GM19455 (cell line): ENCODE measurements at regions not wholly inside any gene's neighbourhood (a gene's known extent, or its start where the extent isn't known, plus 50 kb on each side); places are given as distances from the start of the nearest gene placed in this dataset.
A peak's percentile ranks its signal among the peaks of the same experiment; 100 is the strongest.
"Not testable (repeated sequence)": the region's sequence is repeated elsewhere in the genome, so short reads cannot be mapped to it uniquely, and the experiment has no call there.

Experiments used
- ATAC-seq: cut with Tn5 transposase; IDR thresholded peaks from one replicate; pipeline ENCODE4 v1.9.1; 2021; ENCODE audit not compliant: unreplicated experiment

DNA sequence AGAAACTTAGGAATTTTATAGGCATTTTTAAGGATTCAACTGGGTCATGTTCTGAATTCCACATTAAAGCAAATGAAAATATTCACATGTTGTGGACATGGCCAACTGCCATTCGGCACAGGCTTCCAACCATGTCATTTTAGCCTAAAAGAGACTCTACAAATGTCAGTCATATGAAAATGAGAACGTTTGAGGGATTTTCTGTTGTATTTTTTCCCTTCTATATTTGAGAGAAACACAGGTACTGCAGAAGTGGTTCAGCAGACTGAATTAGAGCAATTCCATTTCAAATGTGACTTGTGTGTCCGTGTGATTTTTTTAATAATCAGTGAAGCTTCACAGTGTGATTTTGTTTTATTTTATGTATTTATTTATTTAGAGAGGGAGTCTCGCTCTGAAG lies 124.3 kb downstream of the TP53TG3F start:
- ATAC-seq, result not testable (repeated sequence)

DNA sequence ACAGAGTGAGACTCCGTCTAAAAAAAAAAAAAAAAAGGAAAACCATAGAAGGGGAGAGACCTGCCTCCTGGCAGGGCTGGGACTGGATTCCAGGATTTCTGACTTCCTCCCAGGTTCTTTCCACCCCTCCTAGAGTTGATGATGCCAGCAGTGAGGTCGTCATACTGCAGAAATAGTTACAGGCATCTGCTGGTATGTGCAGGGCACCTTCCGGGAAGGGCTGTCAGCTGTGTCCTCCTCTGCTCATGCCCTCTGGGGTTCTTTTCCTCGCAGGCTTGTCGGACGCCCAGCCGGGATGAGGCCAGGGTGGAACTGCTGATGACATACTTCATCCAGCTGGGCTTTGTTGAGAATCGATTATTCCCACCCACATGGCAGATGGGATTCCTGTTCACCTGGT lies 129.2 kb downstream of the TP53TG3F start:
- ATAC-seq, result not testable (repeated sequence)

DNA sequence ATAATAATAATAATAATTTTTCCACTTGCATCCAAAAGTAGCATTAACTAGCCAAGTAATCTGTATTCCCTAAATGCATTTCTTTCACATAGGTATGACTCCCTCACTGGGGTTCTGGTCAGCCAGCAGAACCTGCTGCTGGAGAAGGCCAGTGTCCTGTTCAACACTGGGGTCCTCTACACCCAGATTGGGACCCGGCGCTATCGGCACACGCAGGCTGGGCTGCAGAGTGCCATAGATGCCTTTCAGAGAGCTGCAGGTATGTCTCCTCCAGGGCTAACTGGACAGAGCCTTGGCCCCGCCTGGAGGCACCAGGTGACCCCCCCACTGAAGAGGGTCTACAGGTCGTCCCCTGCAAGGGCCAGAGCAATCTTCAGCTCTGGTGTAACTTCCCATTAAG lies 133.9 kb downstream of the TP53TG3F start:
- ATAC-seq, result not testable (repeated sequence)

DNA sequence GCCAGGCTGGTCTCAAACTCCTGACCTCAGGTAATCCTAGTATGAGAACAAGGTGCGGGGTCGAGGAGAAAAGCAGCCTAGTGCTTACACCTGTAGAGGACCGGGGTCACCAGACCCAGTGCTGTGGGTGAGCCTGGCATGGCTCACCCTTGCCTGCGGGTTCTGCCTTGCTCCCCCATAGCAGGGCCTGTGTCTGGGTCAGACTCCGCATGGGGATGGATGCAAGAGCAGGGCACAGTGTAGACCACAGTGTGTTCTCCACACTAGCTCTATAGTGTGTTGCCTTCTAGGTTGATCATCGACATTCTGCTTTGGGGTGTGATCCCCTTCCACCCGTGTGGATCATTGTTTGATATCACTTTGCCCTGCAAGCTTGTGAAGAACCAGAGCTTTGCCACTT lies 135.7 kb downstream of the TP53TG3F start:
- not testable (repeated sequence) for ATAC-seq

DNA sequence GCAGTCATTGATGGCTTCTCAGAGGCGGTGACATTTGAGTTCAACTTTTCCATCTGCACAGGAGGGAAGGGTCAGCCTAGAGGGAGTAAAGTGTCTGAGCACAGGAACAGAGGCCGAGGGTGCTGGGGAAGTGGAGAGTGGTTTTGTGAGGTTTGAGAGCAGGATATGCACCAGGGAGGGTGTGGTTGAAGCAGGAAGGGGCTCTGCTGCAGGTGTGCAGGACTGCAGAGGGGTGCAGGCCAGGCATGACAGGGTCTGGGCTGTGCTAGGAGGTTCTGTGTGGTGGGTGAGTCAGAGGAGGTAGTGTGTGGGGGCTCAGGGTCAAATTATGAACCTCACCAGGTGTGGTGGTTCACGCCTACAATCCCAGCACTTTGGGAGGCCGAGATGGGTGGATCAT lies 141.6 kb downstream of the TP53TG3F start:
- peak; percentile 84 for ATAC-seq

DNA sequence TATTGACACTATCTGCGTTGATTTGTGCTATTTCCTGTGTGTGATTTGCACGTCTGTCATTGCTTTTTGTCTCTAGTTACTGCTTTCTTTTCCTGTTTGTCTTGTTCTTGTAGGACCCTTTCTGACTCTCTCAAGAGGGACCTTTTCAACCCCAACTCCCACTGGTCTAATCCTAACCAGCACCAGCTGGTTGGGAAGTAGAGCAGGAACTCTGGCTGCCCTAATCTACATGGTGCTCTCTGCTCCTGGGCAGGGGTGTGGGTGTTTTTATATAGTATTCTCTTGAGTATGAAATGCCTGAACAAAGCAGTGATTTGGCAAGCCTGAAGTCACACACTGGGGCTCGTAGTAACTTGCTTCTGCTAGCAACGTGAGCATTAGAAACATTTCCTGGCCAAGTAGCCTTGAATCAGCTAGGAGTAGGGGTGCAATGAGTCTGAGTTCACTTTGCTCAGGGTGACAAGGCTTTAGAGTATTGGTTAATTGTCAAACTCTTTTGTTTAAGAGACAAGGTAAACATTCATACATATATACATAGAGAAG lies 164.2 kb downstream of the TP53TG3F start:
- not testable (repeated sequence) for ATAC-seq

DNA sequence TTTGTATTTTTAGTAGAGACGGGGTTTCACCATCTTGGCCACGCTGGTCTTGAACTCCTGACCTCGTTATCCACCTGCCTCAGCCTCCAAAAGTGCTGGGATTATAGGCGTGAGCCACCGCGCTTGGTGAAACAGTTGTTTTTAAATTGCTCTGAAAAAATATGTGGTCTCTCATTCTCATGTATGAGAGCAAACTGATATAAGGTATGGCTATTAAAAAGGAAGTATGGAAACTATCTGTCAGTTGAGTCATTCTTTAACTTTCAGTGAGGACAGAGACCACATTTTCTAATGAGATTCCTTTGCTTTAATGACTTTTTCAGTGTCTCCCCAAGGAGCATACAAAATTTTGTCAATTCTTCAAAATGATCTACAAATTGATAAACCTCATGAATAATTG lies 169.5 kb downstream of the TP53TG3F start:
- not testable (repeated sequence) for ATAC-seq

DNA sequence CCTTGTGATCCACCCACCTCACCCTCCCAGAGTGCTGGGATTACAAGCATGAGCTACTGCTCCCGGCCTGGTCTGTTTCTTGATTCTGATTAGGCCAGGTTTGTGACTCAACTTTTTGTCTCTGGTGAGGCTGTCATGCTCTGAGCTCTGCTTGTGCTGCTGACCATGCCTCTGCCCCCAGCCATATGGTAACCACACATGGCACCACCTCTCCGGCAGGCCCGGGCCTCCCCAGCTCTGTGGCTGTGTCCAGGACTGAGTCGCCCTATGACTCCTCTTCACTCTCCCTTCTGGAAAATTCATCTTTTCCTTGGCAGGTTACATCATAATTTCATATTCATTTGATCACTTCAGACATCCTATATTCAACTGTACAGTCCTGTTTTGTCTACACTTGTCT lies 172.3 kb downstream of the TP53TG3F start:
- ATAC-seq, result not testable (repeated sequence)

DNA sequence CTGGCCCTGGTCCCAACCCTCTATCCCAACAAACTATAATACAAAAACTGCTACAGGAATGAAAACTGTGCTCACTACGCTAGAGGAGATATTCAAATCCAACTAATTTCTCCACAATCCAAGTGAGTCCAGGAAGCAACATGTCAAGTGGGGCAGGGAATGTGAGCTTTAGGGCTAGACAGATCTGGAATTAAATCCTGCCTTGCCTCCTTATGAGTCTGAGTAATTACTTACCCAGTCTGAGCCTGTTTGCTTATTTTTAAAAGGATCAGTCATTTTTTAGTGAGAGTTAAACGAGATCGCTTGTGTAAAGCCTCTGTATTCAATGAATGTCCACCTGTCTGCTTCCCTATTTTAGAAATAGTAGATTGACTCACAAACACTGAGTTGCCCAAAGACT lies 174.6 kb downstream of the TP53TG3F start:
- ATAC-seq, result not testable (repeated sequence)

DNA sequence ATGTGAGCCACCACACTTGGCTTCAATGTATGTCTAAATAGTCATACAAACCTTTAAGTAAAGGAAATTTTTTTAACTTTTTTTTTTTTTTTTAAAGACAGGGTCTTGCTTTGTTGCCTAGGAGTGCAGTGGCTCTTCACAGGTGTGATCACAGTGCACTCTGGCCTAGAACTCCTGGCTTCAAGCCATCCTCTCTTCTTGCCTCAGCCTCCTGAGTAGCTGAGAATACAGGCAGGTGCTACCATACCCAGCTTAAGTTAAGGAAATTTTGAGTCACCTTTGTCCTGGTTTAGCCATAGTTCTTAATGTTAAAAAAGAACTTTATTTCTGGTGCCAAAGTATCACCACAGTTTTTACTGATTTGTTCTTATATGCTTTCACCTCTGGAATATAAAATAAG lies 177.3 kb downstream of the TP53TG3F start:
- ATAC-seq, result not testable (repeated sequence)

DNA sequence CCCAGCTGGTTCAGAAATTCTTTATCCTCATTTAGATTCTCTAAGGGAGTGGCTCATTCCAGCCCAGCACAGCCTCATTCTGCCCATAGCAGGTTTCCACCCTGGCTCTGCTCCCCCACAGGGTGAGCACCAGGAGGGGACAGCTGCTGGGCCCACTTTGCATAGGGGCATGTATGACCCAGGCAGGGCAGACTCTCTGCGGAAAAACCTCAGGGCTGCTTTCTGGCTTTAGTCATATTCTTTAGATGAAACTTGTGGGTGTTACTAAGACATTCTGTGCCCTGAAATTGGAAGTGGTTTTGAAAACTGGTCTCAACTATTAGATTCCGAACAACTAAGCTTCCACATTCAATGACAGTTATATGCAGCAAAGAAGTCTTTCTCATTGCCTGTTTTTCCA lies 183.9 kb downstream of the TP53TG3F start:
- ATAC-seq, result peak; percentile 84

DNA sequence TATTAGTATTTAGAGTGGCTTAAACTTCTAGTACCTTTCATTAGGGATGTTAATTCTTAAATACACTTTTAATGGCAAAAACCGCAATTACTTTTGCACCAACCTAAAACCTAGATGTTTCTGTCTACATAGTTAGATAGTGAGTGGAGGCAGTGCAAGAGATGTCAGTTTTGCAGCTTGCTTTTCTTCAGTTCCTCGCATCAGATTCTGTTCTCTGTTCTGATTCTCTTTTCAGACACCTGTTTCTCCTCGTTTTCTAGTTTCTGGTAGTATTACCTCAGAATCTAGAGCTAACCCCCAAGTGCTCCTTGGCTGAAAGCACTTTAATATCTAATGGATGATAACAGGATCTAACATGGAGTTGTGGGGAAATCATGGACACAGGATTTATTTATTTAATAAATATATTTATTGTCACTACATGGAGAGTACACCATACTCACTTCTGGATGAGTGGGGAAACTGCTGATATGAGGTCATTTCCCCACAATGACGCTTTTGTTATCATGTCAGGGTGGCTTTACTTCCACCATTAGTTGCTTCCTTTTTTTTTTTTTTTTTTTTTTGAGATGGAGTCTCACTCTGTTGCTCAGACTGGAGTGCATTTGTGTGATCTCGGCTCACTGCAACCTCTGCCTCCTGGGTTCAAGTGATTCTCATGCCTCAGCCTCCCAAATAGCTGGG lies 184.4 kb downstream of the TP53TG3F start:
- ATAC-seq, result peak; percentile 78

DNA sequence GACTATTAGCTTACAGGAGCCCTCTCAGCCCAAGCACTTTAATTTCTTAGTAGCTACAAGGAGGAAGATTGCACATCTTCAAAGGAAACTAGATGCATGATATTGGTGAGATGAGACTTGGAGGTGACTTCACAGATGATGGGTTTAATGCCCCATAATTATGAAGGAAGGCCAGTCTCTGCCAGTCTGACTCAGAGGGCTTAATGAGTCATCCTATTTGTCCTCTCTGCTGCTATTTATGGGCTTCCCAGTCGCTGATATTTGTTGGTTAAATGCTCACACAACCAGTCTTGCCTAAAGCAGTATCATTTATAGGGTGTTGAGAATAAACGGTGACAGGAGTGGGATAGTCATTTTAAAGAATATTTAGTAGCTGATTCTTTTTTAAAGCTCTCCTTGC lies 187.0 kb downstream of the TP53TG3F start:
- not testable (repeated sequence) for ATAC-seq

DNA sequence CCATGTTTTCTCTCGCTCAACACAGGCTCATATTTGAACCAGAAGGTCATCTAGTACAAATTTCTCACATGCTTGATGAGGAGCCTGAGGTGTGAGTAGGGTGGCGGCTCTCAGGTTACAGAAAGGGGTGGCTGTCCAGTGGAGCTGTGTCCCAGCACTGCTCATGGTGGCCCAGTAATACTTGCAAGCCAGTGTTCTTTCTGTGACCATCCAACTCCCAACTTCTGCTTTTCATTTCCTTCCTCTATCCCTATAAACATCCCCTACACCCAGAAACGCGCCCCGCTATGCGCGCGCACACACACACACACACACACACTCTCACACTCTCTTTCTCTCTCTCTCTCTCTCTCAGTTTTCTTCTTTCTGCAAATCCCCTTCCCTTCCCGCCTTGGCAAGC lies 196.3 kb downstream of the TP53TG3F start:
- not testable (repeated sequence) for ATAC-seq

DNA sequence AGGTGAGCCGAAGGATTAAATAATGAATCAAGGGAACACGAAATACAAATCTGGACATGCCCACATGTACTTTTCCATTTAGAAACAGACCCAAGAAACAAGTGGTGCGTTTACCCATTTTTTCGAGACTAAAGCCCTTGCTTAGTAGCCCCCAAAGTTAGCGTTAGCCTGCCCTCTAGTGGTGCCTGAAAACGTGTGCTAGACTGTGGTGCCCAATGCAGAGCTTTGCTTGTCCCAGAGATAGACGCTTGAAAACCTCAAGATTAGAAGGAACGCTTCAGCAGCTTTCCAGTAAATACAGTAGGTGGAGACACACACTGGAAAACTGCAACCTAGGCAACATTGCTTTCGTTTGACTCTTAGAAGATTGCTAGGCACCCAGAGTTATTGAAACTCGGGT lies 197.0 kb downstream of the TP53TG3F start:
- ATAC-seq, result peak; percentile 61

DNA sequence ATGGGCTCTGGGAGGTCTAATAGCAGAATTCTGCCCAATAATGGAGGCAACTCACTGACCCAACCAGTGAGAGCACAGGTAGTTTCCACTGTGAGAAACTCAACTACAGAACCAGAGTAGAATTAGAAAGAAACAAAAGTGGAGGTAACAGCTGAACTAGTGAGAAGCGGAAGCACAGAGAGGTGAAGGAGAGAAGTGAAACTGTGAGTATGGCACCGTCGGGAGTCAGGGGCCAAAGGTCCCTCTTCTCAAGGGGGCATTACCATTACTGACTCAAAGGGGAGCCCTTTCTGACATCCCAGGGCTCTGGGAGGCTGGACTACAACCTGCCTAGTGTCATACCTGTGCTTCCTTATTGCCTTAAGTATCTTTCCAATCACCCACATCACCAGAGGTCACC lies 198.3 kb downstream of the TP53TG3F start:
- peak; percentile 48 for ATAC-seq

DNA sequence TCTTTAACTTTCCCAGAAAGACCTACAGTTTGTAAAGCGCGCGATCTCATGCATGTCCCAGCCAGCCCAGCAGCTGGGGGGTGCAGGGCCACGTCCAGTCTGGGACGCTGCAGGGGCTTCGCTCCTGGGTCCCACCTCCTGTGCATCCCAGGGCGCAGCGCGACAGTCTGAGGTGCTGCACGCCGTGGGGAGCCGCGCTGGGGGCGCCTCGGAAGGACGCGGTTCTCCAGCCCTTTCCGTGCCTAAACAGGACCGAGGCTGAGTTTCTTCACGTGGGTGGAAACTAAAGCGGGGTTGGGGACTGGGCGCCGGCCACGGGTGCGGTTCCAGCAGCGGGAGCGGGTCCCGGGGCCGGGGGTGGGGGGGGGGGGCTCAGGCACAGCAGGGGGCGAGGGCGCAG lies 221.4 kb downstream of the TP53TG3F start:
- not testable (repeated sequence) for ATAC-seq

DNA sequence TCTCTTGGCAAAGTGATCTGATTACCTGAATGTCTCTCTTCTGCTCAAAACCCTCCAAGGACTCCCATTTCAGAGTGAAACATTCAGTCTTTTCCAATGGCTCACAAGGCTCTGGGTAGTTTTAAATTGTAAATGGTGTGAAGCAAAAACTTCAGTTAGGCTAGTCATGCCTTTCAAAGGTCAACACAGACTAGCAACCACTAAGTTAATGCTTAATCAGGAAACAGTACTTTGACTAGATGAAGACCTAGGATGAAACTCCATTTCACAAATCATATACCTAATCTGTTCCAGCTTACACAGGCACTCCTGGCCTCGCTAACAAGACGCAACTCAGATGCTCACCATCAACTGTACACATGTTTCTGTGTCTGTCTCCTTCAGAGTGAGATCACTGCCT lies 240.9 kb downstream of the TP53TG3F start:
- not testable (repeated sequence) for ATAC-seq

DNA sequence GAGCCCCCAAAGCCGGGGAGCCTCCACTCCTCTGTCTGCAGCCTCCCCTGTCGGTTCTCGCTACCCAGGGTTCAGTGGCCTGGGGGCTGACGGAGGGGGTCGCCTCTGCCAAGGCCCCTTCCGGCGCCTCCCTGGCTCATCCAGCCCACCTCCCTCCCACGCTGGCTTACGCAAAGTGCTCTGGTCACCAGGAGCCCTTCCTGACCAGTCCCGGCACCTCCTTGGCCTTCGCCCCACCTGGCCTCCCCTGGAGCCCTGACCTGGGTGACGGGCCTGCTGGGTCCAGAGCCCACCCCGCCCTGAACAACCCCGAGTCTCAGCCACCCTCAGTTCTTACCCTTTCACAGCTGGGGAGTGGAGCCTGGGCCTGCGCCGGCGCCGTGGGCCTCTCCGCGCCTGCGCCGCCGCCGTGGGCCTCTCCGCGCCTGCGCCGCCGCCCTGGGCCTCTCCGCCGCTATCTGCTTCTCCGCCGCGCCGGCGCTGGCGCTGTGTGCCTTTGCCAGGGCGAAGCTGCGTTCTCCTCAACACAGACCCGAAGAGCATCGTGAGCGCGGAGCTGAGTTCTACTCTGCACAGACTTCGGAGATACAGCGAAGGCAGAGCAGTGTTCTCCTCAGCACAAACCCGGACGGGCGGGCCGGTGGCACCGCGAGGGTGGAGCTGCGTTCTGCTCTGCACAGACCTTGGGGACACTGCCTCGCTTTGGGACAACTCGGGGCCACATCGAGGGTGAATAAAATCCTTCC lies 247.6 kb downstream of the TP53TG3F start:
- not testable (repeated sequence) for ATAC-seq

DNA sequence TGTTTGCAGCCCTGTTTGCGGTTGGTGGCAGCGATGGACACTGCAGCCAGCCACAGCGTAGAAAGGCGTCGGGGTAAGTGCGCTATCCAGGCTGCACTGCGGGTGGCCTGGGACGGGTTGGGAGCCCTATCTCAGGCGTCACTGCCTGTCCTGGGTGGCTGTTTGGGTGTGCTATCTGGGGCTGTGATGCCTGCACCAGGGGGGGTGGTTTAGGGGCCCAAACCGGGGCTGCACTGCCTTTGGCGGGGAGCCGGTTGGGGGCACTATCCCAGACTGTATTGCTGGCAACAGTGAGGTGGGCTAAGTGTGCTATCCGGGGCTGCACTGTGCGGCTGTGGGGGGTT lies 248.2 kb downstream of the TP53TG3F start:
- not testable (repeated sequence) for ATAC-seq

DNA sequence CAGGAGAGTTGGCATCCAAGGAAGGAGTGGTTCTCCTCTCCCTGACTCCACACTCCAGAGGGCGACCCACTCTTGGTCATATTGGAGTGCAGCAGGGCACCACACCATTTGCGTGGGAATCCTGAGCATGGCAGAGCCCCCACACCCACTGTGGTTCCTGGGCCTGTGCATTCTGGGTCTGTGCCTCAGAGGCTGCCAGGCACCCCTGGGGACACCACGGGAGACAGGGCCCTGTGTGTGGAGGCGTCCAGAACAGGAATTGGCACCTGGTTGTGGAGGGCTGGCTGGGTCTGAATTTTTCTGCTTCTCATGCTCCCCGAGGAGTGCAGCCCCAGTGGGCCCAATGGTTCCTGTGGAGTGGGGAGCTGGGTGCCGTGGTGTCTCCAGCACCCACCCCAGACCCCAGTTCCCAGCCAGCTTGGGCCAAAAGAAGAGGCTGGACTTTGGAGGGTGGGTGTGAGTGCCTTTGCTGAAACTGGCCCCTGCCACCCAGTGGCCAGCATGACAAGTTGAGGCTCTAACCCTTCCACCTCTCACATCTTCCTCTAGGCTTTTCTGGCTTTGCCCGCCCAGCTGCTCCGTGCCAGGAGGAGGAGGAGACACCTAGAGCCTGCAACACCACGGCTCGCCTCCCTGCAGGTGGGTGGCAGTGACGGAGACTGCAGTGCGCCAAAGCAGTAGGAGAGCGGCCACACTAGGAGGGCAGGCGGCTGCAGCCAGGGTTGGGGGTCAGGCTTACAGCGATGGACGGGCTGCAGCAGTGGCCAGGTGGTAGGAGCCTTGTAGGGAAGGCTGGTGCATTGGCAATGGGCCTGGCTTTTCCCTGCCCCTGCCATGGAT lies 250.7 kb downstream of the TP53TG3F start:
- not testable (repeated sequence) for ATAC-seq
